NCI-H226 (cell line): ENCODE measurements at regions not wholly inside any gene's neighbourhood (a gene's known extent, or its start where the extent isn't known, plus 50 kb on each side); places are given as distances from the start of the nearest gene placed in this dataset.
A peak's percentile ranks its signal among the peaks of the same experiment; 100 is the strongest.

ENCODE experiments used
- DNase-seq: peaks from one replicate; pipeline ENCODE4 v3.0.0-alpha.2; 2015

DNA sequence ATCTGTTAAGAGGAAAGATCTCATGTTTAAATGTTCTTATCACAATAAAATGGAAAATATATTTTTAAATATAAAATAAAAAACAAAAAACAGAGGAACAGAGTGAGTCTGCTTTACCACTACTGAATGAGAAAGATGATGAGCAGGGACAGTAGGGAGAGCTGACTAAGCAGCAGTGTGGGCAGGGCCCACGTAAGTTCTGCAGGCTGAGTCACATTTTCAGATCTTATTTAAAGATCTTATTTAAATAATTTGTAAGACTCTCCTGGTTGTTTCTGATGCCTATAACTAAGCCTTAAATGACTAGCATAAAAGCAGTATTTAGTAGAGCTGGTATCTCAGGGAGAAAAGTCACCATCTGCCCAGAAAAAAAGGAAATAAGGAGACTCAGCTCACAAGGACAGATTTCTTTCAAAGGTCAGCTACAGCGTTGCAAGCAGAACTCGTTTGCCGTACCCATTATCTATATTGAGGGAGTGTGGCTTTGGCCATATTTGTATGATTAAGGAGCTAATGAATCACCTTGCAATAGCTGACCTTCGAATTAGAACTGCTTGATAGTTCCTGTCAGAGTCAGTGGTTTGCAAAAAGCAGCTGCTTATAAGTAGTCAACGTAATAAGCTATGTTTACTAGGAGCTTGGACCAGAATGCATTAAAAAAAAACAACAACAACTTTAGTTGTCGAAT lies 322.1 kb upstream of the CHAC2 start:
- peak; percentile 19 for DNase-seq

DNA sequence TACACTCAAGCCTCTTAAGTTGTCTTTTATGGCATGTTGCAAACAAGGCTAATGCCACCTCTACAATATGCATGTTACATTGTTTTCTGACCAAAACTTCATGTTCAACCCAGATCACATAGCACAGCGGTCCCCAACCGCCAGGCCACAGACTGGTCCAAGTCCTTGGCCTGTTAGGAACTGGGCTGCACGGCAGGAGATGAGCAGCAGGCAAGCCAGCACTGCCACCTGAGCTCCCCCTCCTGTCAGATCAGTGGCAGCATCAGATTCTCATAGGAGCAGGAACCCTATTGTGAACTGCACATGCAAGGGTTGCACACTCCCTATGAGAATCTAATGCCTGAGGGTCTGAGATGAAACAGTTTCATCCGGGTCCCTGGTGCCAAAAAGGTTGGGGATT lies 324.8 kb upstream of the CHAC2 start:
- DNase-seq: no peak

DNA sequence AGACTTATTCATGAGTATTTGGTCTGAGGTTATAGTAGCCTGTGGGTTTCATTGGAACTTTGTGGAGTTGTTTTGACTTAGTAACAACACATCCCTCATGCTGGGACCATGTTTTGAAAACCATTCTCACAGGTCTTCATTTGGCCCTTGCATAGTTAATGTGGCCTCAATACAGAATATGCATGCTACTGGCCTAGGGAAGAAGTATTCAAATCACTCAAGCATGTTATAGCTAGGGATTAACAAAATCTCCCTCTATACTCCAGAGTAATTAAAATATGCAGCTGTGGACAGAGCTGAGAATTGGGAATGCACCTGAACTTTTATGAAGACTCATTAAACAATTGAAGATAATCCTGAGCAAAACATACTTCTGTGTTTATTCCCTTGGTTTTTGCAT lies 325.5 kb upstream of the CHAC2 start:
- DNase-seq: no peak

DNA sequence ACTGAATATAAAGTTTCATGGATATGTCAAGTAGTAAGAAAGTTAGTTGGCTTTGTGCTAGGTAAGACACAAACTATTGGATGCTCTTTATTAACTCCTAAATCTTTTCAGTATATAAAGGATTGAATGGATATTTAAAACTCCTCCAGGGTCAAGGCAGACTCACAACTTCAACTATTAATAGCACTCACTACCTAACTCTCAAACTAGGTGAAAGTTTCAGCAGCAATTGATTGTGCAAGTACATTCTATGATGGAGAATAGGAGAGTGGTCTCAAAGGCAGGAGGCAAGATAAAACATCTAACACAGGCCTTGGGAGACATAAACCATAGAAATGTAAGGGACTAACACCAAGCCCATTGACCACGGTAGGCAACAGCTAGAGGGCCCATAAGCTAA lies 328.9 kb upstream of the CHAC2 start:
- DNase-seq: no peak

DNA sequence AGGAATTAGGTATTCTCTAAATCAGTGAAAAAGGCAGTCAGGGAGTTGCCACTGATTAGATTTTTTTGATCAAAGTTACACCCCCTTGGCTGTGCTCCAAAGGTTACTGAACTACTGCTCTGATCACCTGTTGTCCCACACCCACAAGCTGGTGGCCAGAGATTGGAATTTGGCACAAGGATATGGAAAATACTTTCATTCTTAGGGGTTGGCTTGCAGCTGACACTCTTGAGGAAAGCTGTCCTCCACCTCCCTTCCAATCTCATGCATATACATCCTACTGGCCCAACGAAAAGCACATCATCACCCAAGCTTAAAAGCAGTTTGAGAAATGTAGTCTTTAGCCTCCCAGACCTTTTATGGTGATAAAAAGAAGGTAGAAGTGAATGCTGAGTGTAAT lies 329.5 kb upstream of the CHAC2 start:
- DNase-seq: no peak

DNA sequence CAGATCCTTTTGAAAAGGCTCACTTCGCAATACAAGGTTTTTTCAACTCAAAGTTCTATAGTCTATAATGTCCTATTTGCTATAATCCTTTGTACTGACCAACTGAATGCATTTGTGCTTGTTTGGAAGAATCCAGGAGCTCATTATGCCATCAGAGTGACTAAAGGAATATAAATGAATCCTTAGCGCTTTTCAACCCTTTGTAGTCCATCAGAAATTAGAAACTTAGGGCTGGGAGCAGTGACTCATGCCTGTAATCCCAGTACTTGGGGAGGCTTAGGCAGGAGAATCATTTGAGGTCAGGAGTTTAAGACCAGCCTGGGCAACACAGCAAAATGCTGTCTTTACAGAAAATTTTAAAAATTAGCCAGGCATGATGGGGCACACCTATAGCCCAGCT lies 330.2 kb upstream of the CHAC2 start:
- DNase-seq: no peak

DNA sequence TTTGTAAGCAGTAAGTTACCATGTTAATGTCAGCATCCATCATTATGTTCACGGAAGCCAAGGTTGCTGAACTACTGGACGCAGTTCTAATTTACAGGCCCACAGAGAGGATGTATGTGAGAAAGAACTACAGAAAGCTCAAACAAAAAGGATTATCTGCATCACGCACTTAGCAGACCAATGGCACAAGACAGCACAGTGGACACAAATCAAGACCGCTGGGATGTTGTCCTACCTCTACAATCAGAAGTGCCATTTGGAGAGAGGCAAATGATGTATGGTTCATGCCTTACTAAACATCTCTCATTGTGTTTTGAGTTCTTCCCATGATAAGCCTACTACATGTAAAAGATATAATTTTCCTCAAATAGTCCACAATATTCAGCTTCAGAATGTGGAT lies 330.7 kb upstream of the CHAC2 start:
- no peak for DNase-seq

DNA sequence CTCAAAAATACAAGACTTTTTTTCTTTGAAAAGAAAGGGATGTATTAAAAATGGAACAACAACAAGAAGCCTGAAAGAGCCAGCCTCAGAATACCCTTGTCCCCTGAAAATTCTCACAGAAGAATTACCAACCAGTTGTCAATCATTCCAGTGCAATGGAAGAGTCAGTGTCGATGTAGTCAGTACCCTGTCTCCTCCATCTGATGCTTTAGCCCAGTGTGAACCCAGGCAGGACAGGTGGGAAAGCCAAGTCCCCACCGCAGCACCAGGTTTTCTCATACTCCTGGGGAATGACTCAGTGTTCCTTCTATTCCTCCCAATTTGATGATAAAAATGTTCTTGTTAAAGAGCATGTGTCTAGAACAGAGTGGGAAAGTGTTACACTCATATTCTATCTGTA lies 332.0 kb upstream of the CHAC2 start:
- no peak for DNase-seq

DNA sequence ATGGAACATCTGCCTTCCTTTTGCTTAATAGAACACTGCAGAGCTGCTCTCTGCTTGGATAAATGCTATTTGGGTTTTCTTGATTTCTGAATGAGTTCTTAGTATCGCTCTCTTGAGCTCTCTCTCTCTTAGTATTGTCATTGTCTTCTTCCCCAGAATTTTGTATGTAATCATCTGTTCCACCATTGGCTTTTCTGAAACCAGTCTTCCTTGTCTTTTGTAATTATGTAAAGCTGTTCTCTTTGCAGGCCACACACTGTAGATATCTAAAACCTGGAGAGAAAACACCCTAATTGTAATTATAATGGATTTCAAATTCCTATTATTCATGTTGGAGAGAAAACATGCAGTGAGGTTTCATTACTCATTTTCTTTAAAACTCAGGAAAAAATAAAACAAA lies 333.1 kb upstream of the CHAC2 start:
- DNase-seq: no peak

DNA sequence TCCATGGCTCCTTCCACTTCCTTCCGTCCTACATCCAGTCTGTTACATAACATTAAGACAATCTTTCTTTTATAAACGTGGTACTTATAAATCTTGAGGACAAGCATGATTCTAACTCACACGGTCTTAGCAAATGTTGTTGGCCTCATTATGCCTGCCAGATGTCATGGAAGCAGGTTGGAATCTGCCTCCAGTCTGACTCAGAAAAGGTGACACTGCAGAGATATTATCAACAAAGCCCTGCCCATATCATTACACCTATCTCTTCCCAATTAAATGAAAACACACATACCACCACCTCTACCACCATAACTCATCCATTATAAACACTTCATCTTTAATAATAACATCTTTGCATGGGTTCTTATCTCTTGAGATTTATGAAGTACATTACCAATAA lies 334.7 kb upstream of the CHAC2 start:
- no peak for DNase-seq

DNA sequence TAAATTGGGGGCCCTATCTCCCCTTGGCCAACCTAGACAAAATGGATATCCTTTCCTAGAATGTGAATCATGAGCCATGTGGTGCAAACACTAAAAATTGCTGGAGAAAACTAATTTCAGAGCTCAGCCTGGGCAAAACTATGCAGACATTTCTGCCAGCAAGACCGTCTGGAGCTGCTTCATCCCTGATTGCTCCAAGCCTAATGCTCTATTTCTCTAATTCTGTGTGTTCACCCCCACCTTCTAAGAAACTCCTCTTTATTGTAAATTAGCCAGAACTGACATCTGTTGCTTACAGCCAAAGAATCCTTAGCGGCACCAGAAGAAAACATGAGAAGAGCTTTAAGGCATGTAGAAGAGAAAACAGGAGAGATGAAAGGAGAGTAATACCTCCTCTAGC lies 337.7 kb upstream of the CHAC2 start:
- no peak for DNase-seq

DNA sequence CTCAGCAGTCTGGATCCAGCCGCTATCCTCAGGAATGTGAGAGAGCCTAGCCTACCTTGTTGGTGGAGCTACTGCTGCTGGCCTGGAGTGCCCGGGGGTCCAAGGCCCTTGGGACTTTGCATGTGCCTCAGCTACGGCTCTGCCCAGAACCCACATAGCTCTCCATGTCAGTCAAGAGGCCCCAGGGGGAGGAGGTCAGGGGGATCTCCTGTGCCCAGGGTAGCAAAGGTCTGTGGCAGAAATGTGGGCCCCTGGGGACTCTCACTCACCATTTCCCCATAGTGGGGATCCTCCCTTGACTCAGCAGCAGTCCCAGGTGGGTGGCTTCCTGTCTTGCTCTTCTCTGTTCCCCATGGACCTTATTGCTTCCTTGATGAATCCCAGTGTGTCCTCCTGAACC lies 342.7 kb upstream of the CHAC2 start:
- no peak for DNase-seq

DNA sequence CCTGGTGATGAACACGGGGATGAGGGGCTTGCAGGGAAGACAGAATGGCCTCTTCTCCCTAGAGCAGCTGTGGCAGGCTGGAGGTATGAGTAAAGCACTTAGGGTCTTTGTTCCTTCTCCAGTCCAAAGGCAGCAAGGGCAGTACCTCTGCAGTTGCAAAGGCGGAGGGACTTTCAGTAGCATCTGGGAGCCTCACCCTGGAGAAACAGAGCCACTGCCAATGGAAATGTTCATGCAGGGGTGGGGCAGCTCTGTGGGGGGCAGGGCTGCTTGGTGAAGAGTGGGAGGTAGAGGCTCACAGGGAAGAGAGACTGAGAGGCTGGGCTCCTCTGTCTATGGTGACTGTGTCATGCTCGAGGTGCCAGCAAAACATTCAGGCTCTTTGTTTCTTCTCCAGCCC lies 344.1 kb upstream of the CHAC2 start:
- no peak for DNase-seq

DNA sequence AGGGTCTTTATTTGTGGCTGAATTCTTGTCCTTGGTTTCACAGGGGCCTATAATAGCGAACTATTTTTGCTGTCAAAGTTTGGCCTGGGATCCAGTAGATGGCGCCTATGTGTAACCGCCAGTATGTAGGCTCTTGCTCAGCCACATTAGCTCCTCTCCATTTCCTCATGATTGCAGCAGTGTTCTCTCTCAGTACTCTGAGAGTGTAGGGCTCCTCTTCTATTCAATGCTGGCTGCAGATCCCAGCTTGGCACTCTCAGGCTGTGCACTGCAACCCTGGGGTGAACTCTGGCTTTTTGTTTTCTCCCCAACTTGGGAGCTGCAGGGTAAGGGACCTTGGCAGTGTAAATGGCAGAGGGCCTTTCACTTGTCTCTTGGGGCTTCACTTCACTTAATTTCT lies 344.6 kb upstream of the CHAC2 start:
- DNase-seq: no peak

DNA sequence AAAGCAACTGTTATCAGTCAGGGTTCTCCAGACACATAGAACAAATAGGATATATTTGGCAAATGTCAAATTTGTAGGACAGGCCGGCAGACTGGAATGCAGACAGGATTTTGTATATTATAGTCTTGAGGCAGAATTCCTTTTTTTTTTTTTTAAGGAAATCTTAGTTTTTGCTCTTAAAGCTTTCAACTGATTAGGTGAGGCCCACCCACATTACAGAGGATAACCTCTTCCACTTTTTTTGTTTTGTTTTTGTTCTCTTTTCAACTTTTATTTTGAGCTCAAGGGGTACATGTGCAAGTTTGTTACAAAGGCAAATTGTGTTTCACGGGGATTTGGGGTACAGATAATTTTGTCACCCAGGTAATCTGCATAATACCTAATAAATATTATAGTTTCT lies 350.2 kb upstream of the CHAC2 start:
- no peak for DNase-seq

DNA sequence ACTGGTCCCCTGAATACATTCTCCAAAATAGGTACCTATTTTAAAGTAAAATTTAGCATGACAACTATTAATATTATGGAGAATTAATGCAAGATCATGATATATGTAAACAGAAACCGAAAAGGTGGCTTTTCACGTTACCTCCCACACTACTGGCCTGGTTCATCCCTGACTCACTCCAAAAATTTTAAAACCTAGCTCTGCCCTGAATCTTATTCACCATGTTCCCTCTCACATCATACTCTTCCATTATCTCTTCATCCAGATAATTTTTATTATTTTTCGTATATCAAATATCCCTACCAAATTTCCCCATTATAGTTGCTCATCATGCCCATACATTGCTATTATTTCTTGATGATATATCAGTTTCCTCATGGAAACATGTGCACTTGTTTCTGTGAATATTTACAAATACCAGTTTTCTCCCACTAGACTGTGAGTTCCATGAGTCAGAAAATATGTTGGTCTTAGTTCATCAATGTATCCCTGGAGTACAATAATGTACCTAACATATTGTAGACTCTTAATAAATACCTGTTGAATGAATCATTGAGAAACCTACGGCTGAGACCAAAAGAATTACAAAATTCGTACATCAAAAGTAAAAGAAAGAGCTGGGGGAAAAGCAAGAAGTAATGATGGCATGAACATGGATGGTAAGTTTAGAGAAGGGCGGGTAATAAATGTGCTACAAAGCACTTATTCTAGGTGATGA lies 360.1 kb upstream of the CHAC2 start:
- DNase-seq: peak; percentile 54

DNA sequence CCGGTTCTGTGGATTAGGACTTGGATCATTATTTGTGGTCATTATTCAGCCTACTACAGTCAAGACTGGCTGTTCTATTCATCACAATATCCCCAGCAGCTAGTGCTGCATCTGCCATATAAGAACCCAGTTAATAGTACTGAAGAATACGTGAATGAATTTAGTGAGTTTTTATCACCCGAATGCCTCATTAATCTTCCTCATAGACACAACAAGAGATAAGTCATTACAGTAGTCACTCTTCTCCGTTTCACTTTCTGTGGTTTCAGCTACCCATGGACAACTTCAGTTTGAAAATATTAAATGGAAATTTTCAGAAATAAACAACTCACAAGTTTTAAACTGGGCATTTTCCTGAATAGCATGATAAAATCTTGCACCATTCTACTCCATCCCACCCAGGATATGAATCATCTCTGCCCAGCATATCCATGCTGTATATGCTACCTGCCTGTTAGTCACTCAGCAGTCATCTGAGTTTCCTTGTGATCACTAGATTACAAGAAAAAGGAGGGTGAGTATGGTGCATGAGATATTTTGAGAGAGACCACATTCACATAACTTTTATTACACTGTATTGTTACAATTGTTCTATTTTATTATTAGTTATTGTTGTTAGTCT lies 363.7 kb upstream of the CHAC2 start:
- DNase-seq: peak; percentile 95

DNA sequence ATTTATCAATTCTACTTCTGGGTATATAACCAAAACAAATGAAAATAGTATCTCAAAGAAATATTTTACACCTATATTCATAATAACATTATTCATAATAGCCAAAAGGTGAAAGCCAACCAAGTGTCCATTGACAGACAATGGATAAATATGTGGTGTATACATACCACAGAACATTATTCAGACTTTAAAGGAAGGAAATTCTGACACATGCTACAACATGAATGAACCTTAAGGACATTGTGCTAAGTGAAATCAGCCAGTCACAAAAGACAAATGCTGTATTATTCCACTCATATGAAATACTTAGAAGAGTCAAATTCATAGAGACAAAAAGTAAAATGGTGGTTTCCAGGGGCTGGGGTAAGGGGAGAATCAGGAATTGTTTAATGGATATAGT lies 370.5 kb upstream of the CHAC2 start:
- DNase-seq: no peak

DNA sequence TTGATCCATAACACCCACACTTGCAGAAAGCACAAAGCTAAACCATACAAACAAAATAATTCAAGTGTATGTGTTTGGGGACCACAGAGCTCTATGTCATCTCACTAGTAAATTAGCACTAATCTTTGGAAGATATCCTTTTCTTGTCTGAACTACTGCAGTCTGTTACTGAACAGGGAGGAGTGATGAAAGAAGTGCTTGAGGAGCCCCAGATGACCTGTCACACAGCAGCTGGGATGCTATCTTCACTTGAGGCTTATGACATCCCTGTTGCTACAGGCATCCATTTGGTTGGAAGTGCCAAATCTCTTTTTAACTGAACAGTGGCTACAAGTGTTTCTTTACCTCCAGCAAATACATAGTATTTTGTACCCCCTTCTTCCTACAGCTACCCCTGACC lies 386.3 kb upstream of the CHAC2 start:
- DNase-seq: no peak

DNA sequence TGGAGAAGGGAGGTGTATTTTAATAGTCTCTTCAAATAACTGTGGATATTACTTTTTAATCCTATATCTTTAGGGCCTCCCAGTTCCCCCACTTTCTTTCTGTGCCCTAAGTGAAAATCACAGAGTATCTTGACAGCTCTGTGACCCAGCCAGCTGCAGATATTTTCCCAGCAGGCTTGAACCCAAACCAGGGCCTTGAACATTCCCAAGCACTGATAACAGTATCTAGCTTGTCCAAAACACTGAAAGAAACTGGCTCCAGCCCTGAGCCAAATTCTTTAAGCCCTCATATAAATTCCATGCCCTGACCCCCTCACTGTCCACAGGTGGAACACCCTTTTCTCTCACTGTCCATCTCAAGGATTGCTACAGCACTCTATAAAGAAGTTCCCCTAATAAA lies 388.1 kb upstream of the CHAC2 start:
- DNase-seq: peak; percentile 45

DNA sequence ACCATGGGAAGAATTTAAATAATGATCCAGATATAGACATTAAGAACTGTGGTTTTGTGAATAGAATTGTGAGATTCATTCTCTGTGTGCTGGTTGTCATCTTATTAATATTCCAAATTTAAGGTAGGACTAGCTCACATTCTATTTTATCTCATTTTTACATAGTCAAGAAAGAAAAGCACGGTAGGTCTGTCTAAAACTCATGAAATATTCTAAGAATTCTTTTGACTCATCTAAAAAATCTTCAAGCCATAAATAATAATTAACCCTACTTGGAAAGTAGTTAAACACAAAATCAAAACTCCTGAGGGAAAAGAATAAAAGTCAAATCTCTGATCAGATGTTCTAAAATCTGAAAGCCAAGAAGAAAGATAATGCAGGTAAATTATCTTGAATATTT lies 388.8 kb upstream of the CHAC2 start:
- no peak for DNase-seq

DNA sequence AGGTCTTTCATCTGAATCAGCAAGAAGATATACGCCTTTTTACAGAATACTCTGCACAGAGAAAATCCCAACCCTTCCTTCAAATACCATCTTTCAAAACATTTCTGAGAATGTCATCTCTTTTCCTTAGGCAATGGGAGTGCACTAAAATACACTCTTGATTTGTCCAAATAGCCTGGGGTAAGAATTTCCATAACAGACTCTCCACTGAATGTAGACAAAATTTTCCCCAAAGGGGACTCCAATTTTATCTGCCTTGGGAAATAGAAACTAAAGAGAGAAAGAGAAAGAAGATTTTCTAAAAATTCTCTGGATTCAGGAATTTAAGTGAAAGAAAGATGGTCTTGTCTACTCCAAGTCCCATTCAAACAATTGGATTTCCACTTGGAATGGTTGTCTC lies 394.5 kb upstream of the CHAC2 start:
- DNase-seq: no peak

DNA sequence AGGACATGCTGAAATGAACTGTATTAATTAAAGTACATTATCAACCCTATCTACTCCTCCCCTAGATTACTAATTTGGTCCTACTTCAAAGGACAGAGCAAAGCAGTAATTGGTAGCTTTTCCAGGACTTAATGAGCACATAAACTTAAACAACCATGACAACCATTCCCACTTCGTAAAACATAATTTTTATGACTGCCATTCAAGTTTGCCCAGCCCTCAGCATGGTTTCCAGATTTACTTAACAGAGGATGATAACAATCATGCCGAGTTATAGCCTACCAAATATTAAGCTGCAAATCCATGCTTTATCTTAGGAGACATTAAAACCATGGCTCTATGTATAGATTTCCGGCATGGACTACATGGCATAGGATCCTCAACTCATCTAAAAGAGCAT lies 401.1 kb upstream of the CHAC2 start:
- DNase-seq: no peak

DNA sequence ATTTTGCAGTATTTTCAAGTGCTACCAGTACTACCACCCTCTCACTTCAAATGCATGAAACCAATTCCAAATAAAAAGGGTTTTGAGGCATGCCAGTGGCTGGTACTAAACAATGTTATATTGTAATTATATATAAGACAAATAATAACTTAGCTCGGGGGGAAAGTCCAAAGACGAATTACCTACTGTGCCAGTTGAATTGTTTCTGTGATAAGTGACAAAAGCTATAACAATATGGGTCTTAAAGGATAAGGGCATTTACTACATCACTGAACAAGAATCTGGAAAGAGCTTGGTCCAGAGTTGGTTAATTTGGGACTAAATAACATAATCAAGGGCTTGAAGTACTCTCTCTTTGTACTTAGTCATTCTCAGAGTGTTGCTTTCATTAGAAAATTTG lies 404.7 kb upstream of the CHAC2 start:
- DNase-seq: no peak
